GM12878 (cell line): ENCODE measurements at regions not wholly inside any gene's neighbourhood (a gene's known extent, or its start where the extent isn't known, plus 50 kb on each side); places are given as distances from the start of the nearest gene placed in this dataset.

Experiments
- ATAC-seq: fragments of 200-7000 bp; cut with Tn5 transposase; 3 replicates; pipeline ENCODE4 v1.9.1; 2020; ENCODE audit warnings: mild to moderate bottlenecking, moderate library complexity
- BruUV-seq: library from RNA; stranded (reverse); fragments of 400-500 nt; replicated peaks from 2 replicates; lab custom pipeline; 2021; lab: Mats Ljungman, UMichigan
- CTCF ChIA-PET: fragments of 300-600 bp; sonication (Branson Sonifier 250); formaldehyde crosslinking; extraction: SDS; loops from one replicate; lab custom pipeline; 2021; ENCODE audit warnings: inconsistent platforms; lab: Yijun Ruan, JAX
- POLR2A ChIA-PET: fragments of 350-600 bp; formaldehyde crosslinking; extraction: SDS; loops from one replicate; lab custom pipeline; 2021; ENCODE audit warnings: inconsistent platforms; lab: Charles Lee
- RAD21 ChIA-PET: fragments of 300-600 bp; sonication (Branson Sonifier 250); formaldehyde crosslinking; loops from one replicate; lab custom pipeline; 2023; ENCODE audit warnings: antibody characterized with exemption; ENCODE audit not compliant: unreplicated experiment; lab: Charles Lee
- SMC1A ChIA-PET: fragments of 300-600 bp; sonication (Branson Sonifier 250); formaldehyde crosslinking; loops from one replicate; lab custom pipeline; 2023; ENCODE audit not compliant: unreplicated experiment, uncharacterized antibody; lab: Charles Lee
- DNase-seq: peaks from one replicate; pipeline ENCODE4 v3.0.0-alpha.2; 2011; ENCODE audit warnings: low read depth, low spot score
- FAIRE-seq: peaks from 3 replicates; lab custom pipeline; 2011; peaks lifted over from hg19 to GRCh38; lab: Jason Lieb, UNC
- H2AFZ ChIP-seq: 2 replicates; pipeline ENCODE4 v1.6.0; 2011; ENCODE audit warnings: low read depth, low read length, control low read depth; ENCODE audit not compliant: control insufficient read depth
- H3K27ac ChIP-seq: 2 replicates; pipeline ENCODE4 v1.5.1; 2011; ENCODE audit warnings: control low read depth; ENCODE audit not compliant: control insufficient read depth, insufficient read depth
- H3K27me3 ChIP-seq, 2 experiments: replicated peaks in 1 of 2; 2 replicates each; pipeline versions ENCODE4 v1.6.0 to v1.6.1; 2011; ENCODE audit warnings: low read length in 1 of 2; ENCODE audit not compliant: control insufficient read depth in 2 of 2, insufficient read depth in 2 of 2
- H3K36me3 ChIP-seq, 2 experiments: 2 replicates each; pipeline ENCODE4 v1.5.1; 2011; ENCODE audit warnings: low read length in 1 of 2; ENCODE audit not compliant: control insufficient read depth in 2 of 2, insufficient read depth in 2 of 2
- H3K4me1 ChIP-seq: 2 replicates; pipeline ENCODE4 v1.6.1; 2011; ENCODE audit warnings: mild to moderate bottlenecking, low read length, moderate library complexity, mixed read lengths; ENCODE audit not compliant: control insufficient read depth, insufficient read depth
- H3K4me2 ChIP-seq: 2 replicates; pipeline ENCODE4 v1.6.0; 2011; ENCODE audit warnings: control low read depth; ENCODE audit not compliant: control insufficient read depth, insufficient read depth
- H3K4me3 ChIP-seq: fragments of 200-600 bp; sonication (generic); 2 replicates; pipeline ENCODE4 v1.5.1; 2016
- H3K79me2 ChIP-seq: 2 replicates; pipeline ENCODE4 v1.6.0; 2011; ENCODE audit warnings: low read length; ENCODE audit not compliant: control insufficient read depth, insufficient read depth
- H3K9ac ChIP-seq: 2 replicates; pipeline ENCODE4 v1.8.0; 2011; ENCODE audit warnings: low read length, control low read depth, mixed read lengths; ENCODE audit not compliant: control insufficient read depth, insufficient read depth
- H3K9me3 ChIP-seq: replicated peaks from 3 replicates; pipeline ENCODE4 v1.5.1; 2011; ENCODE audit warnings: mild to moderate bottlenecking, low read length; ENCODE audit not compliant: control insufficient read depth, insufficient read depth
- H4K20me1 ChIP-seq: 2 replicates; pipeline ENCODE4 v1.6.0; 2011; ENCODE audit not compliant: control insufficient read depth, insufficient read depth
- FOXM1 ChIP-seq: IDR thresholded peaks from 2 replicates; pipeline ENCODE4 v1.6.1; 2012; ENCODE audit warnings: low read depth, mild to moderate bottlenecking, inconsistent platforms, low read length, moderate library complexity
- IKZF1 ChIP-seq: fragments of 450-650 bp; conservative IDR thresholded peaks from 2 replicates; pipeline ENCODE4 v1.6.1; 2017; ENCODE audit warnings: antibody characterized with exemption, mild to moderate bottlenecking
- NFYA ChIP-seq: IDR thresholded peaks from 2 replicates; pipeline ENCODE4 v1.6.1; 2011; ENCODE audit warnings: low read depth, mild to moderate bottlenecking, low read length, improper control_type of control experiment, borderline replicate concordance
- NRF1 ChIP-seq: conservative IDR thresholded peaks from 2 replicates; pipeline ENCODE4 v1.6.1; 2011; ENCODE audit warnings: mild to moderate bottlenecking, low read depth, low read length, improper control_type of control experiment
- PBX3 ChIP-seq: IDR thresholded peaks from 2 replicates; pipeline ENCODE4 v1.6.1; 2011; ENCODE audit warnings: mild to moderate bottlenecking, low read depth, low read length, moderate library complexity; ENCODE audit not compliant: insufficient replicate concordance
- RBBP5 ChIP-seq: fragments of 200-600 bp; sonication (generic); conservative IDR thresholded peaks from 2 replicates; pipeline ENCODE4 v1.6.1; 2016
- WGBS: methylation state at CpG from one replicate; pipeline ENCODE4 v1.1.6; 2016; ENCODE audit warnings: low lambda C conversion rate; ENCODE audit not compliant: insufficient replicate concordance, insufficient coverage; ENCODE audit errors: missing lambda C conversion rate; 5-methylcytosine and 5-hydroxymethylcytosine counted together
- in situ Hi-C: fragments of 300-500 bp; cut with MboI; formaldehyde crosslinking; loops from 9 replicates; pipeline ENCODE4 v1.14.3; 2018; ENCODE audit warnings: mixed read lengths
- intact Hi-C: fragments of 100-400 bp; cut with micrococcal nuclease; formaldehyde crosslinking; loops from one replicate; pipeline ENCODE4 v1.14.2; 2022; ENCODE audit not compliant: unreplicated experiment
- TF ChIP-seq, protein P1 (sequence below): IDR thresholded peaks from 2 replicates; pipeline ENCODE4 v1.6.1; 2011; ENCODE audit warnings: low read depth, low read length, improper control_type of control experiment, borderline replicate concordance

DNA sequence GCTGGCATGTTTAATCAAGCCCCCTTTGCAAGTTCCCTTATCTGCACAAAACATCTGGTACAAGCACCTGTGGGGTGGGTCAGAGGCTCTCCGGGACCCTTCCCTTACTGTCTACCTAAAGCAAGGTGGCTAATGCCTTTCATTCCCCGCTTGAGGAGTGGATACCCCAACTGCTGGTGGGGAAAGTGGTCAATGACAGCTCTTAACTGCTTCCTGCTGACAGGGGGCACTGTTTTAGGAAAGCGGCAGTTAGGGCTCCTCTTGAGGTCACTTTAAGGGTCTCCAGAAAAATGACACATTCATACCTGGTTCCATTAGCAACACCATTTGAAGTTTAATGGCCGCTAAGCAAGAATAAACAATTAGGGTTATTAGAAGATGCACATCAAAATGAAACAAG is 761.8 kb upstream of the PHF14 start:
- no peak overlapping the region for H3K4me3 ChIP-seq
- TF ChIP-seq RBBP5 (no peak), PBX3 (no peak), NFYA (no peak), NRF1 (no peak), IKZF1 (no peak), FOXM1 (no peak)
- TF ChIP-seq, protein P1, sequence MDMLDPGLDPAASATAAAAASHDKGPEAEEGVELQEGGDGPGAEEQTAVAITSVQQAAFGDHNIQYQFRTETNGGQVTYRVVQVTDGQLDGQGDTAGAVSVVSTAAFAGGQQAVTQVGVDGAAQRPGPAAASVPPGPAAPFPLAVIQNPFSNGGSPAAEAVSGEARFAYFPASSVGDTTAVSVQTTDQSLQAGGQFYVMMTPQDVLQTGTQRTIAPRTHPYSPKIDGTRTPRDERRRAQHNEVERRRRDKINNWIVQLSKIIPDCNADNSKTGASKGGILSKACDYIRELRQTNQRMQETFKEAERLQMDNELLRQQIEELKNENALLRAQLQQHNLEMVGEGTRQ = no peak
- H3K4me1 ChIP-seq = no peaks in the 10 kb centered on the region
- POLR2A ChIA-PET = no interaction called here
- H3K9ac ChIP-seq = no peak overlapping the region
- H2AFZ ChIP-seq = no peak overlapping the region
- no peaks in the 10 kb centered on the region for H4K20me1 ChIP-seq
- in situ Hi-C loops = no loop called here
- SMC1A ChIA-PET = no interaction called here
- H3K27me3 ChIP-seq = no peaks in the 10 kb centered on the region
- no TSS peak for BruUV-seq
- FAIRE-seq (no peak), DNase-seq (no peak), ATAC-seq (no peak)
- H3K27ac ChIP-seq = no peak overlapping the region
- 14% methylated on average over 4 of the region's 4 CpGs for WGBS
- RAD21 ChIA-PET = no interaction called here
- H3K36me3 ChIP-seq = no peaks in the 10 kb centered on the region
- intact Hi-C loops = no loop called here
- CTCF ChIA-PET = no interaction called here
- H3K9me3 ChIP-seq = no peaks in the 10 kb centered on the region
- H3K79me2 ChIP-seq = no peaks in the 10 kb centered on the region
- no peak overlapping the region for H3K4me2 ChIP-seq
